ENCODE measurements at regions not wholly inside any gene's neighbourhood (a gene's known extent, or its start where the extent isn't known, plus 50 kb on each side); places are given as distances from the start of the nearest gene placed in this dataset.

DNA sequence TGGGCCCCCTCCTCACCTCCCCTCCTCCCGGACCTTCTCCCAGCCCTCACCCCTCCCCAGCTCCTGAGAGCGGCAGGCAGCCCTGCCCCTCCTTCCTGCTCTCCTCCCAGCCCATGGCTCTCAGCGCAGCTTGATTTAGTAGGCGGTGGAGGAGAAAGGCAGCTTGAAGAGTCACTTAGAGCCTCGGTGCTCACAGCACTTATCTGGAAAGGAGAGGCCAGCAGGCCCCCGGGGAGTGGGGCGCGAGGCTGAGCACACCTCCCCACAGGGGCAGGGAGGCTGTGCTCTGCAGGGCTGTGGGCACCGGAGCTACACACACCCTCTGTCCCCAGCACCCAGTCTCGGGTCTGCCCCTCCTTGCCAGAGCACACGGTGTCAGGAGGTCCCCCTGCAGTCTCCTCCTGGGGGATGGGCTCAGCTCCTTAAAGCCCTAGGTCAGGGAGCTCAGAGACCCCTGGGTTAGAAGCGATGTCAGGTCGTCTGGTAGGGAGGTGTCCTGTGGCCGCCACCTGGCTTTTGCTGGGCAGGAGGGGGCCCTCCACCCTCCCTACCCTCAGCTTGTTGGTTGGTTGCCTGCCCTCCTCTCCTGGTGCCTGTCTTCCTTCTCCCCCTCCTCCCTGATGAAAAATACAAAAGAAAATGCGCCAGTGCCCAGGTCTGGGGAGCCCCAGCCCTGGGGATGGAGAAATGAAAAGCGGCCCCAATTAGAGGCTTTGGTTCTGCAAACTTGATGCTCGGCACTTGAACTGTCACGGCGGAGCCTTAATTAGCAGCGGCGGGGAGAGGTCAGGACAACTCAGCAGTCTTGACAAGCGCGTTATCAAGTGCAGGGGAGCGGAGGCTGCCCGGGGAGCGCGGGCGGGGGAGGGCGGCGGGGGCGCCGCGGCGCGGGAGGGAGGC lies 151.1 kb upstream of the GSE1 start:
- intact Hi-C loops (cut with DNase I; ENCODE audit: low total_unique reads) (loop anchor here (5.0 kb wide), 1 partner anchor 95 kb away; no protein-coding TSS in a partner anchor), in situ Hi-C loops (cut with MboI; ENCODE audit: low sequenced_read_pairs in 4 of 4) (no loop called here)
- Histone ChIP-seq H3K9me3 (no peaks in the 10 kb centered on the region), H3K4me3 (peak overlapping the region; percentile 39 to 48 (median 42)), H3K4me1 (peaks cover 39 to 48% of the 10 kb centered on the region in 2 donors), H3K36me3 (no peaks in the 10 kb centered on the region), H3K27me3 (no peaks in the 10 kb centered on the region), H3K27ac (peak overlapping the region; percentile 33 to 72 (median 55))
- TF ChIP-seq, protein P1, sequence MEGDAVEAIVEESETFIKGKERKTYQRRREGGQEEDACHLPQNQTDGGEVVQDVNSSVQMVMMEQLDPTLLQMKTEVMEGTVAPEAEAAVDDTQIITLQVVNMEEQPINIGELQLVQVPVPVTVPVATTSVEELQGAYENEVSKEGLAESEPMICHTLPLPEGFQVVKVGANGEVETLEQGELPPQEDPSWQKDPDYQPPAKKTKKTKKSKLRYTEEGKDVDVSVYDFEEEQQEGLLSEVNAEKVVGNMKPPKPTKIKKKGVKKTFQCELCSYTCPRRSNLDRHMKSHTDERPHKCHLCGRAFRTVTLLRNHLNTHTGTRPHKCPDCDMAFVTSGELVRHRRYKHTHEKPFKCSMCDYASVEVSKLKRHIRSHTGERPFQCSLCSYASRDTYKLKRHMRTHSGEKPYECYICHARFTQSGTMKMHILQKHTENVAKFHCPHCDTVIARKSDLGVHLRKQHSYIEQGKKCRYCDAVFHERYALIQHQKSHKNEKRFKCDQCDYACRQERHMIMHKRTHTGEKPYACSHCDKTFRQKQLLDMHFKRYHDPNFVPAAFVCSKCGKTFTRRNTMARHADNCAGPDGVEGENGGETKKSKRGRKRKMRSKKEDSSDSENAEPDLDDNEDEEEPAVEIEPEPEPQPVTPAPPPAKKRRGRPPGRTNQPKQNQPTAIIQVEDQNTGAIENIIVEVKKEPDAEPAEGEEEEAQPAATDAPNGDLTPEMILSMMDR (IDR thresholded peaks at IDR 0.05 in 4 of 5, conservative IDR thresholded peaks at IDR 0.05 in 1 of 5) = no peak
- TF ChIP-seq POLR2A (IDR thresholded peaks at IDR 0.05) = no peak
- ATAC-seq (peak; percentile 10 to 18), DNase-seq (no peak)

GRCh38 chr16:85462714-85463611 lies 150.2 kb upstream of the GSE1 start:
- Histone ChIP-seq H3K4me1 (peaks cover 39 to 48% of the 10 kb centered on the region in 2 donors), H3K36me3 (no peaks in the 10 kb centered on the region), H3K9me3 (no peaks in the 10 kb centered on the region), H3K27me3 (no peaks in the 10 kb centered on the region), H3K4me3 (peak overlapping the region; percentile 15 to 40 (median 30)), H3K27ac (no peak overlapping the region)
- TF ChIP-seq, protein P1 (IDR thresholded peaks at IDR 0.05 in 4 of 5, conservative IDR thresholded peaks at IDR 0.05 in 1 of 5) = no peak
- in situ Hi-C loops (cut with MboI; ENCODE audit: low sequenced_read_pairs in 4 of 4) = no loop called here
- ATAC-seq (no peak), DNase-seq (no peak)
- intact Hi-C loops (cut with DNase I; ENCODE audit: low total_unique reads) = loop anchor here (5.0 kb wide), 1 partner anchor 94 kb away; no protein-coding TSS in a partner anchor

DNA sequence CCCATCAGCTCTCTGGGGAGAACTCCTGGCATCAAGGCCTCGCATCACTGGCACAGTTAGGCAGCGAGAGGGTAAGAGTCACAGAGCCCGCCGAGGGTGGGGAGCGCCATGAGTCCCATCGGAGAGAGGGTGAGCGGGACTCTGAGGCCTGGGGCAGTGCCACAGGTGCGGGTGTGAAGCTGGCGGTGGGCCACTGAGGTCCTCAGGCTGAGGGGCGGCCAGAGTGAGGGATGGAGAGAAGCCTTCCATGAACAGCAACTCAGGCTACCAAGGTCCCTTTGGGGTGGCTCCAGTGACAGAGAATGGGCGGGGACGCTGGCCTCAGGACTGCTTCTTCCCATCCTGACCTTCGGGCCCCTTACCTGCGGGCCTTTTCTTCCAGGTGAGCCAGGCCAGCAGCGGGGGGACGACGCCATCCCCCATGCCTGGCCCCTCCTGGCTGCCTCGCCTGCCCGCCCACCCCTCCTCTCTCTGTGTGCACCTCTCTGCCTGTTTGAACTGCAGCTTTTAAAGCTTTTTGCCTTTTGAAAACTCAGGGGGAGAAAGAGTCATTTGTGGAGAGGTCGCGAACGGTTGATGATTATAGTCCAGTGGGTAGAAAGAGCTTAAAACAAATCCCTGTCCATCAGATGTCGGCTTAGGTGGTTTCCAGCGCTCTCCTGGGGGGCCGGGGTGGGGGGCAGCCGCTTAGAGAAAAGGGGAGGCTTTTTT lies 149.3 kb upstream of the GSE1 start:
- Histone ChIP-seq H3K27ac (no peak overlapping the region), H3K27me3 (no peaks in the 10 kb centered on the region), H3K9me3 (no peaks in the 10 kb centered on the region), H3K36me3 (no peaks in the 10 kb centered on the region), H3K4me3 (no peak overlapping the region), H3K4me1 (peaks cover 39 to 48% of the 10 kb centered on the region in 2 donors)
- intact Hi-C loops (cut with DNase I; ENCODE audit: low total_unique reads) (loop anchor here (5.0 kb wide), 1 partner anchor 93 kb away; no protein-coding TSS in a partner anchor), in situ Hi-C loops (cut with MboI; ENCODE audit: low sequenced_read_pairs in 4 of 4) (no loop called here)
- no peak for TF ChIP-seq POLR2A (IDR thresholded peaks at IDR 0.05)
- TF ChIP-seq, protein P1 (IDR thresholded peaks at IDR 0.05 in 4 of 5, conservative IDR thresholded peaks at IDR 0.05 in 1 of 5) = no peak
- no peak for ATAC-seq
- DNase-seq = no peak
